IMR-90 (cell line): ENCODE measurements at regions not wholly inside any gene's neighbourhood (a gene's known extent, or its start where the extent isn't known, plus 50 kb on each side); places are given as distances from the start of the nearest gene placed in this dataset.
A peak's percentile ranks its signal among the peaks of the same experiment; 100 is the strongest.

ENCODE experiments used
- ATAC-seq: fragments of 200-7000 bp; cut with Tn5 transposase; 2 replicates; pipeline ENCODE4 v1.9.1; 2020; ENCODE audit warnings: low read depth, mild to moderate bottlenecking, moderate library complexity
- BruUV-seq: library from RNA; stranded (reverse); fragments of 400-500 nt; replicated peaks from 2 replicates; lab custom pipeline; 2021; lab: Mats Ljungman, UMichigan
- CTCF ChIA-PET: fragments of 300-600 bp; formaldehyde crosslinking; extraction: SDS; loops from one replicate; lab custom pipeline; 2021; ENCODE audit warnings: antibody characterized with exemption; lab: Yijun Ruan, JAX
- POLR2A ChIA-PET: fragments of 300-600 bp; sonication (Branson Sonifier 250); formaldehyde crosslinking; loops from one replicate; lab custom pipeline; 2022; ENCODE audit warnings: antibody characterized with exemption; ENCODE audit not compliant: unreplicated experiment; lab: Charles Lee
- DNase-seq: peaks from one replicate; pipeline ENCODE4 v3.0.0; 2013
- H2AFZ ChIP-seq: replicated peaks from 2 replicates; pipeline ENCODE3; 2013; ENCODE audit warnings: low read length, mild to moderate bottlenecking; ENCODE audit not compliant: poor library complexity
- H2AK5ac ChIP-seq: 2 replicates; pipeline ENCODE4 v1.6.1; 2013; ENCODE audit warnings: low read depth, low read length, inconsistent platforms
- H2AK9ac ChIP-seq: replicated peaks from 2 replicates; pipeline ENCODE3; 2013; ENCODE audit warnings: mild to moderate bottlenecking, low read depth, low read length, moderate library complexity; ENCODE audit not compliant: poor library complexity
- H2BK120ac ChIP-seq: 2 replicates; pipeline ENCODE4 v1.6.1; 2013; ENCODE audit warnings: low read depth, low read length, inconsistent platforms
- H2BK15ac ChIP-seq: 3 replicates; pipeline ENCODE4 v1.6.1; 2013; ENCODE audit warnings: low read depth, low read length, inconsistent platforms
- H2BK20ac ChIP-seq: 2 replicates; pipeline ENCODE4 v1.6.1; 2013; ENCODE audit warnings: low read depth, mild to moderate bottlenecking, inconsistent platforms, low read length, moderate library complexity
- H2BK5ac ChIP-seq: 2 replicates; pipeline ENCODE4 v1.6.1; 2013; ENCODE audit warnings: mild to moderate bottlenecking, low read depth, low read length, inconsistent platforms; ENCODE audit not compliant: poor library complexity, severe bottlenecking
- H3K14ac ChIP-seq: replicated peaks from 2 replicates; pipeline ENCODE4 v1.6.1; 2013; ENCODE audit warnings: low read depth, low read length, inconsistent platforms
- H3K18ac ChIP-seq: 2 replicates; pipeline ENCODE4 v1.6.1; 2013; ENCODE audit warnings: low read depth, low read length, control low read depth
- H3K23ac ChIP-seq: 2 replicates; pipeline ENCODE4 v1.6.1; 2013; ENCODE audit warnings: low read depth, low read length, inconsistent platforms
- H3K27ac ChIP-seq: 2 replicates; pipeline ENCODE4 v1.5.1; 2013; ENCODE audit warnings: mild to moderate bottlenecking, control low read depth, low read length; ENCODE audit not compliant: insufficient read depth
- H3K27me3 ChIP-seq: 2 replicates; pipeline ENCODE4 v1.6.1; 2013; ENCODE audit warnings: low read length; ENCODE audit not compliant: control insufficient read depth, insufficient read depth
- H3K36me3 ChIP-seq: 2 replicates; pipeline ENCODE4 v1.6.1; 2013; ENCODE audit warnings: low read length, mixed read lengths; ENCODE audit not compliant: control insufficient read depth, insufficient read depth
- H3K4ac ChIP-seq: 2 replicates; pipeline ENCODE4 v1.6.1; 2013; ENCODE audit warnings: low read depth, low read length, inconsistent platforms
- H3K4me1 ChIP-seq: 2 replicates; pipeline ENCODE4 v1.6.1; 2013; ENCODE audit warnings: low read length, mixed read lengths; ENCODE audit not compliant: control insufficient read depth, insufficient read depth
- H3K4me2 ChIP-seq: 2 replicates; pipeline ENCODE4 v1.6.1; 2013; ENCODE audit warnings: low read depth, mild to moderate bottlenecking, control low read depth, low read length, moderate library complexity
- H3K4me3 ChIP-seq: 2 replicates; pipeline ENCODE4 v1.5.1; 2013; ENCODE audit warnings: low read depth, mild to moderate bottlenecking, control low read depth, low read length, moderate library complexity; ENCODE audit not compliant: insufficient read depth
- H3K56ac ChIP-seq: 2 replicates; pipeline ENCODE4 v1.6.1; 2013; ENCODE audit warnings: low read length, inconsistent platforms; ENCODE audit not compliant: insufficient read depth; ENCODE audit errors: extremely low read depth
- H3K79me1 ChIP-seq, 2 experiments: 2 replicates each; pipeline ENCODE4 v1.6.1; 2013; ENCODE audit warnings: low read length in 2 of 2, inconsistent platforms in 1 of 2, low read depth in 1 of 2
- H3K9ac ChIP-seq: 2 replicates; pipeline ENCODE4 v1.6.1; 2013; ENCODE audit warnings: low read depth, low read length, control low read depth
- H3K9me1 ChIP-seq: 2 replicates; pipeline ENCODE4 v1.6.1; 2013; ENCODE audit warnings: low read length, inconsistent platforms; ENCODE audit not compliant: insufficient read depth
- H3K9me3 ChIP-seq: 2 replicates; pipeline ENCODE4 v1.6.1; 2013; ENCODE audit warnings: low read length; ENCODE audit not compliant: control insufficient read depth, insufficient read depth
- H4K20me1 ChIP-seq: 2 replicates; pipeline ENCODE4 v1.6.1; 2013; ENCODE audit warnings: low read length, inconsistent platforms; ENCODE audit not compliant: insufficient read depth
- H4K5ac ChIP-seq: 2 replicates; pipeline ENCODE4 v1.6.1; 2013; ENCODE audit warnings: mild to moderate bottlenecking, low read depth, low read length, control low read depth
- H4K8ac ChIP-seq, 2 experiments: 2 replicates each; pipeline ENCODE4 v1.6.1; 2013; ENCODE audit warnings: low read depth in 2 of 2, low read length in 2 of 2, control low read depth in 1 of 2, inconsistent platforms in 1 of 2
- H4K91ac ChIP-seq: 2 replicates; pipeline ENCODE4 v1.6.1; 2013; ENCODE audit warnings: low read depth, low read length, inconsistent platforms; ENCODE audit not compliant: insufficient read depth
- BHLHE40 ChIP-seq: fragments of 150-350 bp; IDR thresholded peaks from 2 replicates; pipeline ENCODE4 v1.6.1; 2016; ENCODE audit warnings: mild to moderate bottlenecking, low read depth, low read length
- CHD1 ChIP-seq: IDR thresholded peaks from 2 replicates; pipeline ENCODE4 v1.6.1; 2012; ENCODE audit warnings: low read depth, low read length, improper control_type of control experiment
- MAZ ChIP-seq: IDR thresholded peaks from 2 replicates; pipeline ENCODE4 v1.6.1; 2012; ENCODE audit warnings: low read depth, mild to moderate bottlenecking, low read length, improper control_type of control experiment, moderate library complexity, borderline replicate concordance
- NFE2L2 ChIP-seq: fragments of 150-350 bp; IDR thresholded peaks from 2 replicates; pipeline ENCODE4 v1.6.1; 2016; ENCODE audit warnings: low read depth, mild to moderate bottlenecking, low read length
- RCOR1 ChIP-seq: IDR thresholded peaks from 2 replicates; pipeline ENCODE4 v1.6.1; 2012; ENCODE audit warnings: mild to moderate bottlenecking, low read length, improper control_type of control experiment; ENCODE audit not compliant: insufficient replicate concordance
- RFX5 ChIP-seq: IDR thresholded peaks from 2 replicates; pipeline ENCODE4 v1.8.0; 2012; ENCODE audit warnings: low read depth, mild to moderate bottlenecking, low read length, moderate library complexity
- SMC3 ChIP-seq: fragments of 150-350 bp; IDR thresholded peaks from 2 replicates; pipeline ENCODE4 v1.6.1; 2016; ENCODE audit warnings: low read depth, mild to moderate bottlenecking, antibody characterized with exemption, low read length, moderate library complexity
- WGBS, 2 experiments: methylation state at CpG; one replicate each; pipeline versions ENCODE4 v1.1.5 to v1.1.7; 2013; ENCODE audit warnings: missing lambda C conversion rate in 2 of 2; ENCODE audit not compliant: insufficient read length in 1 of 2; ENCODE audit errors: extremely low coverage in 2 of 2; 5-methylcytosine and 5-hydroxymethylcytosine counted together
- dilution Hi-C: fragments of 300-500 bp; cut with HindIII; formaldehyde crosslinking; loops from one replicate; pipeline ENCODE4 v1.14.3; 2018; ENCODE audit warnings: low sequenced_read_pairs; ENCODE audit not compliant: unreplicated experiment
- in situ Hi-C: fragments of 300-500 bp; cut with MboI; formaldehyde crosslinking; loops from 3 replicates; pipeline ENCODE4 v1.14.3; 2019; ENCODE audit warnings: low sequenced_read_pairs, inconsistent platforms, mixed read lengths
- intact Hi-C: fragments of 100-400 bp; cut with micrococcal nuclease; formaldehyde crosslinking; loops from 2 replicates; pipeline ENCODE4 v1.10.0; 2022

DNA sequence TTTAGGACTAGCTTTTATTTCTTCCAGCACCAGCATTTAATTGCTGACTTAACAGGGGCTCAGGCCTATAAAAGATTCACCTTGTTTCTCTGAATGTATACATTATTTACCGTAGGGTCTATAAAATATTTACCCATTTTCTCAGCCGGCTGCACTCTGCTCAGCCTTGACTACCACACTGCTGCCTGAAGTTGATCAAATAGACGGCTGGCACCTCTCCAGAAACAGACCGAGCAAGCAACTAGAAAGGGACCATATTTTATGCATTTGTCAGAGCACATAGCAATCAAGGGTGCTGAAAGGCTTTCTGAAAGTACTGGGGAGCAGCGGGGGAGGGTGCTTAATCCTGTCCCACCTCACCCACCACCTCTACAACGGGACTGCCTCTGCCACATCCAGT lies 64.7 kb upstream of the FGGY start:
- Histone ChIP-seq H2AK5ac (no peak overlapping the region), H3K9me1 (no peaks in the 10 kb centered on the region)

More for the DNA sequence above, 64.7 kb upstream of the FGGY start:
- dilution Hi-C loops (no loop called here), in situ Hi-C loops (no loop called here), intact Hi-C loops (no loop called here)
- ChIA-PET CTCF (no interaction called here), POLR2A (no interaction called here)
- H3K36me3 ChIP-seq = no peaks in the 10 kb centered on the region
- no peak overlapping the region for H3K4me3 ChIP-seq
- H4K8ac ChIP-seq = no peak overlapping the region
- H3K9ac ChIP-seq = no peak overlapping the region
- H2BK5ac ChIP-seq = no peak overlapping the region
- no TSS peak for BruUV-seq
- peaks cover 6% of the 10 kb centered on the region; the same call in 1 of the 2 replicates for H3K4me1 ChIP-seq
- H3K27me3 ChIP-seq = no peaks in the 10 kb centered on the region
- DNase-seq = peak; percentile 34
- H4K5ac ChIP-seq = no peak overlapping the region
- no peak; the same call in 1 of the 2 replicates for ATAC-seq
- no peak overlapping the region for H3K27ac ChIP-seq
- no peak overlapping the region for H2BK15ac ChIP-seq
- H4K91ac ChIP-seq = no peak overlapping the region
- no CpG with 5 or more reads among the region's 6 CpGs for WGBS, 2 experiments
- no peak overlapping the region for H2AK9ac ChIP-seq
- H2BK120ac ChIP-seq = no peak overlapping the region
- H3K9me3 ChIP-seq = no peaks in the 10 kb centered on the region
- H3K4ac ChIP-seq = no peak overlapping the region
- TF ChIP-seq BHLHE40 (no peak), SMC3 (no peak), MAZ (no peak), CHD1 (no peak), RCOR1 (no peak), RFX5 (no peak), NFE2L2 (no peak)
- H3K14ac ChIP-seq = no peak overlapping the region
- no peaks in the 10 kb centered on the region for H3K79me1 ChIP-seq
- H3K56ac ChIP-seq = no peak overlapping the region
- H2AFZ ChIP-seq = no peak overlapping the region
- H3K18ac ChIP-seq = no peak overlapping the region
- H2BK20ac ChIP-seq = no peak overlapping the region
- no peak overlapping the region for H3K4me2 ChIP-seq
- no peaks in the 10 kb centered on the region for H4K20me1 ChIP-seq
- no peak overlapping the region for H3K23ac ChIP-seq
